Mesenchymal stem cell (in vitro differentiated cells and primary cell): ENCODE measurements at regions not wholly inside any gene's neighbourhood (a gene's known extent, or its start where the extent isn't known, plus 50 kb on each side); places are given as distances from the start of the nearest gene placed in this dataset.

Source experiments
- DNase-seq: peaks from one replicate; pipeline ENCODE4 v3.0.0-alpha.2; 2013
- H2AFZ ChIP-seq: one replicate; pipeline ENCODE4 v1.6.1; 2013; ENCODE audit warnings: low read depth, mild to moderate bottlenecking, control low read depth, inconsistent platforms, low read length, moderate library complexity
- H2AK5ac ChIP-seq: 2 replicates; pipeline ENCODE4 v1.6.1; 2013; ENCODE audit warnings: low read length, moderate library complexity, mild to moderate bottlenecking, inconsistent platforms; ENCODE audit not compliant: severe bottlenecking
- H2BK120ac ChIP-seq: one replicate; pipeline ENCODE4 v1.6.1; 2013; ENCODE audit warnings: low read depth, mild to moderate bottlenecking, inconsistent platforms, low read length, moderate library complexity
- H2BK12ac ChIP-seq, 2 experiments: one replicate each; pipeline ENCODE4 v1.6.1; 2013; ENCODE audit warnings: inconsistent platforms in 2 of 2, low read length in 2 of 2, mild to moderate bottlenecking in 2 of 2, moderate library complexity in 2 of 2, control low read depth in 1 of 2
- H2BK15ac ChIP-seq: one replicate; pipeline ENCODE4 v1.6.1; 2013; ENCODE audit warnings: mild to moderate bottlenecking, low read depth, inconsistent platforms; ENCODE audit not compliant: poor library complexity, severe bottlenecking
- H2BK5ac ChIP-seq: 2 replicates; pipeline ENCODE4 v1.6.1; 2013; ENCODE audit warnings: low read depth, mild to moderate bottlenecking, low read length, control low read depth, inconsistent platforms; ENCODE audit not compliant: poor library complexity, severe bottlenecking
- H3K14ac ChIP-seq, 2 experiments: one replicate each; pipeline ENCODE4 v1.6.1; 2013; ENCODE audit warnings: inconsistent platforms in 2 of 2, low read length in 2 of 2, control low read depth in 1 of 2, mild to moderate bottlenecking in 1 of 2, moderate library complexity in 1 of 2
- H3K18ac ChIP-seq, 2 experiments: one replicate each; pipeline ENCODE4 v1.6.1; 2013; ENCODE audit warnings: inconsistent platforms in 2 of 2, low read length in 2 of 2, control low read depth in 1 of 2, low read depth in 1 of 2, mild to moderate bottlenecking in 1 of 2
- H3K23ac ChIP-seq, 2 experiments: one replicate each; pipeline ENCODE4 v1.6.1; 2013; ENCODE audit warnings: inconsistent platforms in 2 of 2, low read length in 2 of 2, mild to moderate bottlenecking in 2 of 2, moderate library complexity in 2 of 2, control low read depth in 1 of 2
- H3K27ac ChIP-seq: 2 replicates; pipeline ENCODE4 v1.5.1; 2013; ENCODE audit warnings: mild to moderate bottlenecking, moderate library complexity, low read length, control low read depth, inconsistent platforms; ENCODE audit not compliant: poor library complexity, severe bottlenecking
- H3K27me3 ChIP-seq, 2 experiments: 2 replicates each; pipeline versions ENCODE4 v1.6.1 to v1.7.0; 2013; ENCODE audit warnings: low read length in 2 of 2, mild to moderate bottlenecking in 2 of 2, moderate library complexity in 2 of 2, control low read depth in 1 of 2, inconsistent platforms in 1 of 2; ENCODE audit not compliant: control insufficient read depth in 1 of 2, insufficient read depth in 1 of 2
- H3K36me3 ChIP-seq, 2 experiments: 2 replicates each; pipeline versions ENCODE4 v1.6.1 to v1.7.0; 2013; ENCODE audit warnings: low read length in 2 of 2, control low read depth in 1 of 2, inconsistent platforms in 1 of 2, low read depth in 1 of 2, mild to moderate bottlenecking in 1 of 2; ENCODE audit not compliant: insufficient read depth in 2 of 2, control insufficient read depth in 1 of 2
- H3K4ac ChIP-seq, 2 experiments: one replicate each; pipeline ENCODE4 v1.6.1; 2013; ENCODE audit warnings: inconsistent platforms in 2 of 2, low read length in 2 of 2, mild to moderate bottlenecking in 2 of 2, moderate library complexity in 2 of 2, control low read depth in 1 of 2, low read depth in 1 of 2
- H3K4me1 ChIP-seq: 2 replicates; pipeline ENCODE4 v1.6.1; 2013; ENCODE audit warnings: low read depth, low read length, control low read depth; ENCODE audit not compliant: control insufficient read depth, insufficient read depth
- H3K4me2 ChIP-seq: 2 replicates; pipeline ENCODE4 v1.6.1; 2013; ENCODE audit warnings: low read length, mild to moderate bottlenecking, inconsistent platforms; ENCODE audit not compliant: poor library complexity, severe bottlenecking
- H3K4me3 ChIP-seq, 2 experiments: 2 replicates each; pipeline versions ENCODE4 v1.5.1 to v1.7.0; 2013; ENCODE audit warnings: low read length in 2 of 2, mild to moderate bottlenecking in 2 of 2, control low read depth in 1 of 2, low read depth in 1 of 2; ENCODE audit not compliant: insufficient read depth in 1 of 2
- H3K79me1 ChIP-seq: replicated peaks from 2 replicates; pipeline ENCODE4 v1.6.1; 2013; ENCODE audit warnings: mild to moderate bottlenecking, control low read depth, low read length, inconsistent platforms; ENCODE audit not compliant: poor library complexity, severe bottlenecking
- H3K9ac ChIP-seq: 2 replicates; pipeline ENCODE4 v1.7.0; 2013; ENCODE audit warnings: mild to moderate bottlenecking, low read length, moderate library complexity
- H3K9me3 ChIP-seq: 2 replicates; pipeline ENCODE4 v1.7.0; 2013; ENCODE audit warnings: mild to moderate bottlenecking, low read length; ENCODE audit not compliant: control insufficient read depth
- H4K8ac ChIP-seq: one replicate; pipeline ENCODE4 v1.6.1; 2013; ENCODE audit warnings: inconsistent platforms, mild to moderate bottlenecking, low read length, moderate library complexity
- H4K91ac ChIP-seq: one replicate; pipeline ENCODE4 v1.6.1; 2013; ENCODE audit warnings: mild to moderate bottlenecking, low read length, inconsistent platforms
- WGBS: methylation state at CpG from one replicate; pipeline ENCODE4 v1.1.7; 2013; ENCODE audit warnings: mixed read lengths; 5-methylcytosine and 5-hydroxymethylcytosine counted together

GRCh38 chr5:40416098-40416497, 263.6 kb upstream of the PTGER4 start:
- Histone ChIP-seq H2AFZ (no peak overlapping the region), H4K91ac (no peak overlapping the region)

GRCh38 chr5:40414922-40415321, 264.8 kb upstream of the PTGER4 start:
- Histone ChIP-seq H2BK15ac (no peak overlapping the region), H3K9me3 (peaks cover 3% of the 10 kb centered on the region), H3K4me1 (peaks cover 3% of the 10 kb centered on the region), H3K36me3 (no peaks in the 10 kb centered on the region), H3K9ac (no peak overlapping the region), H3K27me3 (no peaks in the 10 kb centered on the region), H3K4me2 (no peak overlapping the region), H2AFZ (no peak overlapping the region), H3K14ac (no peak overlapping the region), H2BK5ac (no peak overlapping the region), H4K91ac (no peak overlapping the region), H3K4me3 (no peak overlapping the region), H2BK12ac (no peak overlapping the region), H3K18ac (no peak overlapping the region), H3K4ac (no peak overlapping the region), H3K79me1 (no peaks in the 10 kb centered on the region), H3K27ac (no peak overlapping the region), H3K23ac (no peak overlapping the region), H4K8ac (no peak overlapping the region), H2BK120ac (no peak overlapping the region), H2AK5ac (no peak overlapping the region)
- 93% methylated on average over 3 of the region's 4 CpGs for WGBS
- DNase-seq, result no peak

More at GRCh38 chr5:40416098-40416497, 263.6 kb upstream of the PTGER4 start:
- H3K9me3 ChIP-seq, result peaks cover 3% of the 10 kb centered on the region
- H2BK5ac ChIP-seq, result no peak overlapping the region
- H3K4ac ChIP-seq, result no peak overlapping the region
- no peak overlapping the region for H3K27ac ChIP-seq
- no peaks in the 10 kb centered on the region for H3K36me3 ChIP-seq
- no peaks in the 10 kb centered on the region for H3K27me3 ChIP-seq
- no peak overlapping the region for H3K23ac ChIP-seq
- no peak overlapping the region for H3K18ac ChIP-seq
- H3K14ac ChIP-seq, result no peak overlapping the region
- H3K9ac ChIP-seq, result no peak overlapping the region
- no peak overlapping the region for H3K4me3 ChIP-seq
- no peak overlapping the region for H2BK12ac ChIP-seq
- H2BK120ac ChIP-seq, result no peak overlapping the region
- no peak overlapping the region for H2BK15ac ChIP-seq
- no peak overlapping the region for H2AK5ac ChIP-seq
- no peak overlapping the region for H3K4me2 ChIP-seq
- peaks cover 2% of the 10 kb centered on the region for H3K4me1 ChIP-seq
- peak; percentile 50 for DNase-seq
- H3K79me1 ChIP-seq, result no peaks in the 10 kb centered on the region
- H4K8ac ChIP-seq, result no peak overlapping the region

GRCh38 chr5:40413743-40414142, 266.0 kb upstream of the PTGER4 start:
- H3K79me1 ChIP-seq, result no peaks in the 10 kb centered on the region
- peaks cover 3% of the 10 kb centered on the region for H3K4me1 ChIP-seq
- H3K27ac ChIP-seq, result no peak overlapping the region
- no peak overlapping the region for H3K18ac ChIP-seq
- H3K9me3 ChIP-seq, result peaks cover 3% of the 10 kb centered on the region
- H2BK12ac ChIP-seq, result no peak overlapping the region
- peak; percentile 53 for DNase-seq
- H3K36me3 ChIP-seq, result no peaks in the 10 kb centered on the region
- no peak overlapping the region for H2AFZ ChIP-seq
- H2BK5ac ChIP-seq, result no peak overlapping the region
- H3K4me2 ChIP-seq, result no peak overlapping the region
- H2AK5ac ChIP-seq, result no peak overlapping the region
- no peak overlapping the region for H2BK15ac ChIP-seq
- no peak overlapping the region for H3K9ac ChIP-seq
- no peak overlapping the region for H3K4me3 ChIP-seq
- H4K91ac ChIP-seq, result no peak overlapping the region
- no peak overlapping the region for H4K8ac ChIP-seq
- no peak overlapping the region for H3K14ac ChIP-seq
- no peak overlapping the region for H3K23ac ChIP-seq
- H2BK120ac ChIP-seq, result no peak overlapping the region
- WGBS, result no CpG with 5 or more reads among the region's 4 CpGs
- H3K27me3 ChIP-seq, result no peaks in the 10 kb centered on the region
- H3K4ac ChIP-seq, result no peak overlapping the region

- no peak overlapping the region for H3K14ac ChIP-seq
- H3K79me1 ChIP-seq, result no peaks in the 10 kb centered on the region
- H2BK120ac ChIP-seq, result no peak overlapping the region
- H2BK5ac ChIP-seq, result no peak overlapping the region
- H2AK5ac ChIP-seq, result no peak overlapping the region
- no peak overlapping the region for H4K8ac ChIP-seq
- H3K4me2 ChIP-seq, result no peak overlapping the region
- no peak for DNase-seq
- no peak overlapping the region for H3K27ac ChIP-seq
- WGBS, result 91% methylated on average over 1 of the region's 1 CpG
- H3K23ac ChIP-seq, result no peak overlapping the region
- H2BK12ac ChIP-seq, result no peak overlapping the region
- no peak overlapping the region for H4K91ac ChIP-seq
- H3K4ac ChIP-seq, result no peak overlapping the region
- H3K36me3 ChIP-seq, result no peaks in the 10 kb centered on the region
- no peak overlapping the region for H3K9ac ChIP-seq
- no peaks in the 10 kb centered on the region for H3K9me3 ChIP-seq
- no peak overlapping the region for H3K18ac ChIP-seq
- H2AFZ ChIP-seq, result no peak overlapping the region
- no peaks in the 10 kb centered on the region for H3K27me3 ChIP-seq
- peaks cover 3% of the 10 kb centered on the region for H3K4me1 ChIP-seq
- no peak overlapping the region for H2BK15ac ChIP-seq
- no peak overlapping the region for H3K4me3 ChIP-seq
Measured at GRCh38 chr5:40412771-40413170, 266.9 kb upstream of the PTGER4 start.
